ENCODE measurements at regions not wholly inside any gene's neighbourhood (a gene's known extent, or its start where the extent isn't known, plus 50 kb on each side); places are given as distances from the start of the nearest gene placed in this dataset.

DNA sequence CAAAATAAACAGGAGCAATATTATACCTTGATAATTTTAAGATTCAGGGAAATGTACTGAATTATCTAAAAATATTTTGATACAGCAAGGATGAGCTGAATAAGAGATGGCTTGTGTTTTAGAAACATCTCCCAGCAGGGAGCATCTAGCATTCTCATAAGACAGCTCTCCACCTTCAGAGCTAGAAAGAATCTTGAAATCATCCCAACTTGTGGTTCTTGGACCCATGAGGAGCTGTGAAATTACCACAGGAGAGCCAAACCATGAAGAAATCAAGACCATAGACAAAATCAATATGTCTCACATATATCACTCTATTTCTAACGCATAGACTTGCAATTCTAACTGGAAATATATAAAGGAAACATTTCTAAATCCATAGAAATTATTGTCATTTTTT lies 210.6 kb upstream of the DKK2 start:
- no peak for DNase-seq
- Mint-ChIP-seq H3K36me3 (ENCODE audit: low read depth) (no peaks in the 10 kb centered on the region), H3K27me3 (ENCODE audit: insufficient read depth) (no peaks in the 10 kb centered on the region), H3K27ac (no peak overlapping the region), H3K4me1 (no peaks in the 10 kb centered on the region), H3K4me3 (no peak overlapping the region), H3K9me3 (no peaks in the 10 kb centered on the region)
- no peak overlapping the region for H3K4me3 ChIP-seq (ENCODE audit: low read length)
- no peaks in the 10 kb centered on the region for H3K36me3 ChIP-seq (ENCODE audit: control insufficient read depth, insufficient read depth, low read length)
- H3K9me3 ChIP-seq (ENCODE audit: control insufficient read depth, low read length), result no peaks in the 10 kb centered on the region
- 82% methylated on average over 1 of the region's 1 CpG; no CpG with 5 or more reads in 1 of the 2 experiments for WGBS, 2 experiments (ENCODE audit: insufficient coverage in 1 of 2, insufficient read length in 1 of 2)
- H3K27ac ChIP-seq (ENCODE audit: low read depth, low read length), result no peak overlapping the region
- H3K9ac ChIP-seq (ENCODE audit: extremely low read depth, low read length, poor library complexity, severe bottlenecking), result no peak overlapping the region
- H3K4me1 ChIP-seq (ENCODE audit: control insufficient read depth, insufficient read depth, low read length), result no peaks in the 10 kb centered on the region
- no peaks in the 10 kb centered on the region for H3K27me3 ChIP-seq (ENCODE audit: control insufficient read depth, insufficient read depth, low read length, poor library complexity, severe bottlenecking)
- TF ChIP-seq, protein P1, sequence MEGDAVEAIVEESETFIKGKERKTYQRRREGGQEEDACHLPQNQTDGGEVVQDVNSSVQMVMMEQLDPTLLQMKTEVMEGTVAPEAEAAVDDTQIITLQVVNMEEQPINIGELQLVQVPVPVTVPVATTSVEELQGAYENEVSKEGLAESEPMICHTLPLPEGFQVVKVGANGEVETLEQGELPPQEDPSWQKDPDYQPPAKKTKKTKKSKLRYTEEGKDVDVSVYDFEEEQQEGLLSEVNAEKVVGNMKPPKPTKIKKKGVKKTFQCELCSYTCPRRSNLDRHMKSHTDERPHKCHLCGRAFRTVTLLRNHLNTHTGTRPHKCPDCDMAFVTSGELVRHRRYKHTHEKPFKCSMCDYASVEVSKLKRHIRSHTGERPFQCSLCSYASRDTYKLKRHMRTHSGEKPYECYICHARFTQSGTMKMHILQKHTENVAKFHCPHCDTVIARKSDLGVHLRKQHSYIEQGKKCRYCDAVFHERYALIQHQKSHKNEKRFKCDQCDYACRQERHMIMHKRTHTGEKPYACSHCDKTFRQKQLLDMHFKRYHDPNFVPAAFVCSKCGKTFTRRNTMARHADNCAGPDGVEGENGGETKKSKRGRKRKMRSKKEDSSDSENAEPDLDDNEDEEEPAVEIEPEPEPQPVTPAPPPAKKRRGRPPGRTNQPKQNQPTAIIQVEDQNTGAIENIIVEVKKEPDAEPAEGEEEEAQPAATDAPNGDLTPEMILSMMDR (conservative IDR thresholded peaks at IDR 0.05), result no peak

- DNase-seq, result no peak
- no peaks in the 10 kb centered on the region for H3K9me3 ChIP-seq (ENCODE audit: control insufficient read depth, low read length)
- 86 to 90% methylated on average over 3 to 4 of the region's 4 CpGs for WGBS, 2 experiments (ENCODE audit: insufficient coverage in 1 of 2, insufficient read length in 1 of 2)
- no peak overlapping the region for H3K27ac Mint-ChIP-seq
- no peaks in the 10 kb centered on the region for H3K36me3 ChIP-seq (ENCODE audit: control insufficient read depth, insufficient read depth, low read length)
- H3K27ac ChIP-seq (ENCODE audit: low read depth, low read length), result no peak overlapping the region
- H3K36me3 Mint-ChIP-seq (ENCODE audit: low read depth), result no peaks in the 10 kb centered on the region
- no peak overlapping the region for H3K4me3 Mint-ChIP-seq
- no peaks in the 10 kb centered on the region for H3K9me3 Mint-ChIP-seq
- H3K4me1 ChIP-seq (ENCODE audit: control insufficient read depth, insufficient read depth, low read length), result no peaks in the 10 kb centered on the region
- no peak overlapping the region for H3K9ac ChIP-seq (ENCODE audit: extremely low read depth, low read length, poor library complexity, severe bottlenecking)
- TF ChIP-seq, protein P1 (conservative IDR thresholded peaks at IDR 0.05), result no peak
- no peak overlapping the region for H3K4me3 ChIP-seq (ENCODE audit: low read length)
- no peaks in the 10 kb centered on the region for H3K27me3 Mint-ChIP-seq (ENCODE audit: insufficient read depth)
- H3K4me1 Mint-ChIP-seq, result no peaks in the 10 kb centered on the region
- no peaks in the 10 kb centered on the region for H3K27me3 ChIP-seq (ENCODE audit: control insufficient read depth, insufficient read depth, low read length, poor library complexity, severe bottlenecking)
Observed at GRCh38 chr4:107243141-107243781, 207.1 kb upstream of the DKK2 start.

DNA sequence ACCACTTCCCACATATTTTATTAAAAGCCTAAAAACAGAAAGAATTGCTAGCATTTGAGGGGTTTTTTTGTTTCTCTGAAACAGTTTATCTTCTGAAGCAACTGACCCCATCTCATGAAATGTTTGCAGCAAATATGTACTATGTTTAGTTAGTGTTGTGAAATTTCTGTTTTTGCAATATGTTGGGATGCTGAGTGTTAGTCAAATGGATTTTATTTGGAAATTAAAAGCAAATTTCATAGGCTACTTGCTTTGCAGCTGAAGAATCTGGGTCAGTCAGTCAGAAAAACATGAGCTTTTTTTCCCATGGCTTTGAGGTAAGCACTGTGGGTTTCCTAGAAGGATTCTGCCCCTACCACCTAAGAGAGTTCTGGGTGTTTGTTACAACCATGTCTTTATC lies 184.9 kb upstream of the DKK2 start:
- Histone ChIP-seq H3K27me3 (ENCODE audit: control insufficient read depth, insufficient read depth, low read length, poor library complexity, severe bottlenecking) (no peaks in the 10 kb centered on the region), H3K4me3 (ENCODE audit: low read length) (no peak overlapping the region), H3K9ac (ENCODE audit: extremely low read depth, low read length, poor library complexity, severe bottlenecking) (no peak overlapping the region), H3K4me1 (ENCODE audit: control insufficient read depth, insufficient read depth, low read length) (no peaks in the 10 kb centered on the region), H3K36me3 (ENCODE audit: control insufficient read depth, insufficient read depth, low read length) (no peaks in the 10 kb centered on the region), H3K27ac (ENCODE audit: low read depth, low read length) (no peak overlapping the region), H3K9me3 (ENCODE audit: control insufficient read depth, low read length) (no peaks in the 10 kb centered on the region)
- TF ChIP-seq, protein P1 (conservative IDR thresholded peaks at IDR 0.05), result no peak
- Mint-ChIP-seq H3K36me3 (ENCODE audit: low read depth) (no peaks in the 10 kb centered on the region), H3K4me1 (no peaks in the 10 kb centered on the region), H3K27me3 (ENCODE audit: insufficient read depth) (no peaks in the 10 kb centered on the region), H3K27ac (no peak overlapping the region), H3K9me3 (no peaks in the 10 kb centered on the region), H3K4me3 (no peak overlapping the region)
- DNase-seq, result no peak

All from endodermal cell (in vitro differentiated cells).